Heart right ventricle (tissue), 16 donors: ENCODE measurements at regions not wholly inside any gene's neighbourhood (a gene's known extent, or its start where the extent isn't known, plus 50 kb on each side); places are given as distances from the start of the nearest gene placed in this dataset.

ENCODE experiments used
- ATAC-seq, 8 donors: fragments of 200-7000 bp; cut with Tn5 transposase; one replicate each; pipeline ENCODE4 v1.9.1; 2020; ENCODE audit warnings: mild to moderate bottlenecking in 8 of 8, moderate library complexity in 8 of 8, moderate number of reproducible peaks in 1 of 8
- DNase-seq, 2 donors: peaks; one replicate each; pipeline ENCODE4 v3.0.0-alpha.2; 2020
- H3K27ac ChIP-seq, 10 donors: fragments of 200-600 bp; sonication (generic) in 2 of 10; one replicate each; pipeline versions ENCODE4 v1.5.0 to v1.8.0; 2020 to 2022; ENCODE audit warnings: mild to moderate bottlenecking in 3 of 10
- H3K27me3 ChIP-seq, 7 donors: fragments of 200-600 bp; one replicate each; pipeline ENCODE4 v1.8.0; 2021 to 2022; ENCODE audit warnings: mild to moderate bottlenecking in 2 of 7
- H3K36me3 ChIP-seq, 9 donors: fragments of 200-600 bp; sonication (generic) in 1 of 9; one replicate each; pipeline versions ENCODE4 v1.5.0 to v1.8.0; 2020 to 2022; ENCODE audit warnings: mild to moderate bottlenecking in 2 of 9
- H3K4me1 ChIP-seq, 9 donors: fragments of 200-600 bp; sonication (generic) in 1 of 9; one replicate each; pipeline versions ENCODE4 v1.5.0 to v1.8.0; 2020 to 2022; ENCODE audit warnings: mild to moderate bottlenecking in 4 of 9
- H3K4me3 ChIP-seq, 10 donors: fragments of 200-600 bp; sonication (generic) in 2 of 10; one replicate each; pipeline versions ENCODE4 v1.5.0 to v1.8.0; 2020 to 2022; ENCODE audit warnings: mild to moderate bottlenecking in 7 of 10, moderate library complexity in 2 of 10
- H3K9me3 ChIP-seq, 11 donors: fragments of 200-600 bp in 10 of 11; sonication (generic) in 2 of 11; one replicate each; pipeline versions ENCODE4 v1.5.0 to v1.8.0; 2013 to 2022; ENCODE audit warnings: mild to moderate bottlenecking in 2 of 11, control low read depth in 1 of 11, moderate library complexity in 1 of 11
- CTCF ChIP-seq, 9 donors: fragments of 200-600 bp; sonication (generic) in 2 of 9; IDR thresholded peaks; one replicate each; pipeline versions ENCODE4 v1.5.0 to v1.8.0; 2021 to 2022; ENCODE audit warnings: antibody characterized with exemption in 9 of 9, mild to moderate bottlenecking in 5 of 9, moderate library complexity in 1 of 9
- WGBS, 2 donors: extraction: QIAGEN DNeasy Blood & Tissue Kit; methylation state at CpG; one replicate each; pipeline ENCODE4 v1.1.7; 2013; ENCODE audit warnings: inconsistent platforms in 1 of 2; 5-methylcytosine and 5-hydroxymethylcytosine counted together
- intact Hi-C, 10 donors: fragments of 100-400 bp; cut with DNase I; formaldehyde crosslinking; loops; one replicate each; pipeline versions ENCODE4 v1.11.1 to v1.14.2; 2022
- donor health status: Arrhythmogenic right ventricular cardiomyopathy.
- donor health status: ischemic (EF 13 %, LVEDD 7.1; RV severe dilation, severe dysfunction).
- donor health status: healthy with polysubstance abuse.
- donor health status: DM: no; HTN: yes; CAD: no.
- donor health status: DM: no; HTN: no; CAD: no.
- donor health status: ischemic (EF 25% LVEDD 6.9; RV normal size, moderate dysfunction).
- donor health status: ischemic (EF 25% LVEDD 5.7; RV mildly dilated, moderate dysfunction).
- donor health status: healthy.
- donor health status: DM: yes; HTN: yes; CAD: no.
- donor health status: Ischemic cardiomyopathy.
- donor health status: ischemic (EF 35%, LVEDD 5.7; RV mildly dilated, moderate dysfunction).
- donor health status: nonischemic (EF 11% LVEDD 7.7; RV severe dilation, severe dysfunction).
- donor health status: DM: yes; HTN: yes; CAD: no.
- donor health status: PGD.
- donor health status: ischemic (EF 29% LVEDD 5.4; RV normal size, mild dysfunction).
- donor health status: nonischemic (EF 23%, LVEDD 6.1; RV moderate dilation, normal function).

DNA sequence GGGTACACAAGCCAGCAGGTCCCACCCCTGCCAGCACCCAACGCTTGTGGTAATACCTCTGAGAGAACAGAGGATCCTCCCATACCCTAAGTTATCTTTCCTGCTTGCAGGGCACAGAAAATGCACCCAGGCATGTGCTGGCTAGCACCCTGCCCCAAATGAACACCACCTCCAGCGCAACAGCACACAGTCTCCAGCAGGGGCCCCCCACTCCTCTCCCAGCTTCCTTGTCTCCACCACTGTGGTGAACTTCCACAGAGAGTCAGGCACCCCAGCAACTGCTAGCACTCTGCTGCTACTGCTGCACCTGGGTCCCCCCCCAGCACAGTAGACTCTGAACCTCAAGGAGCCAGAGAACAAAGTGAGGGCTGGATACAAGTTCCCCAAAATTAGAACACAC is 216.8 kb upstream of the CNTNAP5 start:
- no peak for DNase-seq
- 85 to 95% methylated on average over 2 of the region's 2 CpGs for WGBS, 2 donors

GRCh38 chr2:123811846-123812245 is 213.2 kb upstream of the CNTNAP5 start:
- no peaks in the 10 kb centered on the region for H3K36me3 ChIP-seq
- DNase-seq (no peak), ATAC-seq (no peak)
- H3K4me3 ChIP-seq = no peak overlapping the region
- TF ChIP-seq CTCF (IDR thresholded peaks at IDR 0.05) = no peak
- 57 to 77% methylated on average over 1 of the region's 1 CpG for WGBS, 2 donors
- intact Hi-C loops = no loop called here
- H3K4me1 ChIP-seq = no peaks in the 10 kb centered on the region
- no peaks in the 10 kb centered on the region for H3K27me3 ChIP-seq
- no peak overlapping the region for H3K27ac ChIP-seq
- H3K9me3 ChIP-seq = peaks cover 0 to 46% (median 7%) of the 10 kb centered on the region in 11 donors

More for the DNA sequence above, 216.8 kb upstream of the CNTNAP5 start:
- no peaks in the 10 kb centered on the region for H3K4me1 ChIP-seq
- H3K27me3 ChIP-seq = no peaks in the 10 kb centered on the region
- peaks cover 0 to 82% (median 17%) of the 10 kb centered on the region in 11 donors for H3K9me3 ChIP-seq
- H3K27ac ChIP-seq = no peak overlapping the region
- no peaks in the 10 kb centered on the region for H3K36me3 ChIP-seq
- ATAC-seq = no peak
- no peak overlapping the region for H3K4me3 ChIP-seq
- no peak for TF ChIP-seq CTCF (IDR thresholded peaks at IDR 0.05)
- intact Hi-C loops = no loop called here

DNA sequence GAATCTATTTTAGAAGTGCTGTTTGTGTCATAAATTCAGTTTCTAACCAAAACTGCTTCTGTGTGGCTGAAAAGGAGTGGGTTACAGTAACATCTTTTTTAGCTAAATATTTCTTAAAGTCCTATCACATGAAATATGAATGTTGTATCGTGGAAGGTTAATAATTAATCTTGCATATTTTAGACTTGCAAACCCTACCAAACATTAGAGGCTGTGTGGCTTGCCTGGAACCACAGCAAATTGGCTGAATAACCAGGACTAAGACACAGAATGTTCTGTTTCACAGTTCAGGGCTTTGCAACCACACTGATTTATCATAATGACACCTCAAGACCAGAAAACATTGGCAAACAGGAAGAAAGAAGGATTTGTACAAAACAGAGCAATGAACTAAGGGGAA is 208.9 kb upstream of the CNTNAP5 start:
- 71 to 81% methylated on average over 1 of the region's 1 CpG for WGBS, 2 donors
- no peak for ATAC-seq

GRCh38 chr2:123816928-123817327 is 208.2 kb upstream of the CNTNAP5 start:
- Histone ChIP-seq H3K36me3 (no peaks in the 10 kb centered on the region), H3K27ac (no peak overlapping the region), H3K27me3 (no peaks in the 10 kb centered on the region), H3K4me3 (no peak overlapping the region), H3K9me3 (peaks cover 0 to 4% (median 0%) of the 10 kb centered on the region in 11 donors), H3K4me1 (no peaks in the 10 kb centered on the region)
- DNase-seq = no peak
- ATAC-seq = no peak
- TF ChIP-seq CTCF (IDR thresholded peaks at IDR 0.05) = no peak
- intact Hi-C loops = no loop called here

More for the DNA sequence above, 208.9 kb upstream of the CNTNAP5 start:
- H3K4me3 ChIP-seq = no peak overlapping the region
- H3K27me3 ChIP-seq = no peaks in the 10 kb centered on the region
- H3K36me3 ChIP-seq = no peaks in the 10 kb centered on the region
- no peak for TF ChIP-seq CTCF (IDR thresholded peaks at IDR 0.05)
- no peaks in the 10 kb centered on the region for H3K4me1 ChIP-seq
- H3K9me3 ChIP-seq = peaks cover 0 to 6% (median 0%) of the 10 kb centered on the region in 11 donors
- intact Hi-C loops = no loop called here
- no peak overlapping the region for H3K27ac ChIP-seq
- DNase-seq = no peak
